Uterus (tissue), 2 donors: ENCODE measurements at regions not wholly inside any gene's neighbourhood (a gene's known extent, or its start where the extent isn't known, plus 50 kb on each side); places are given as distances from the start of the nearest gene placed in this dataset.

Experiments used
- CTCF ChIP-seq, 4 experiments: fragments of 200-600 bp in 2 of 4; fragments of 450-650 bp in 2 of 4; sonication (generic) in 2 of 4; IDR thresholded peaks; one replicate each; pipeline ENCODE4 v1.5.1; 2016 to 2019; ENCODE audit warnings: antibody characterized with exemption in 4 of 4, mild to moderate bottlenecking in 2 of 4, moderate library complexity in 1 of 4
- POLR2A ChIP-seq, 2 donors: fragments of 450-650 bp; IDR thresholded peaks; one replicate each; pipeline ENCODE4 v1.6.1; 2016; ENCODE audit warnings: antibody characterized with exemption in 2 of 2, mild to moderate bottlenecking in 1 of 2, moderate library complexity in 1 of 2

GRCh38 chr14:83924259-83924658 lies 1605.7 kb upstream of the FLRT2 start:
- TF ChIP-seq CTCF (IDR thresholded peaks at IDR 0.05) = no peak
- no peak for TF ChIP-seq POLR2A (IDR thresholded peaks at IDR 0.05)
